ENCODE measurements at regions not wholly inside any gene's neighbourhood (a gene's known extent, or its start where the extent isn't known, plus 50 kb on each side); places are given as distances from the start of the nearest gene placed in this dataset.

- DNase-seq, result no peak
- no peaks in the 10 kb centered on the region for H3K27me3 ChIP-seq (ENCODE audit: control insufficient read depth, insufficient read depth, low read length)
Measured at GRCh38 chr2:103734911-103735310, 973.1 kb downstream of the TMEM182 start.

GRCh38 chr2:103738108-103738507 is 976.3 kb downstream of the TMEM182 start:
- no peak for DNase-seq
- Histone ChIP-seq H3K27me3 (ENCODE audit: control insufficient read depth, insufficient read depth, low read length) (no peaks in the 10 kb centered on the region), H3K4me3 (ENCODE audit: low read length) (no peak overlapping the region), H3K9me3 (ENCODE audit: control insufficient read depth, low read depth, low read length) (peaks cover 9% of the 10 kb centered on the region), H3K4me1 (ENCODE audit: control insufficient read depth, insufficient read depth, low read length) (no peaks in the 10 kb centered on the region), H3K27ac (ENCODE audit: low read length) (no peak overlapping the region), H3K36me3 (ENCODE audit: control insufficient read depth, insufficient read depth, low read length) (no peaks in the 10 kb centered on the region)
- 67% methylated on average over 1 of the region's 3 CpGs for WGBS (ENCODE audit: insufficient coverage, low lambda C conversion rate)

More at GRCh38 chr2:103734911-103735310, 973.1 kb downstream of the TMEM182 start:
- Histone ChIP-seq H3K36me3 (ENCODE audit: control insufficient read depth, insufficient read depth, low read length) (no peaks in the 10 kb centered on the region), H3K4me3 (ENCODE audit: low read length) (no peak overlapping the region), H3K4me1 (ENCODE audit: control insufficient read depth, insufficient read depth, low read length) (no peaks in the 10 kb centered on the region), H3K9me3 (ENCODE audit: control insufficient read depth, low read depth, low read length) (peaks cover 12% of the 10 kb centered on the region), H3K27ac (ENCODE audit: low read length) (no peak overlapping the region)

- H3K36me3 ChIP-seq (ENCODE audit: control insufficient read depth, insufficient read depth, low read length), result no peaks in the 10 kb centered on the region
- no peaks in the 10 kb centered on the region for H3K27me3 ChIP-seq (ENCODE audit: control insufficient read depth, insufficient read depth, low read length)
- H3K27ac ChIP-seq (ENCODE audit: low read length), result no peak overlapping the region
- H3K4me3 ChIP-seq (ENCODE audit: low read length), result no peak overlapping the region
- H3K4me1 ChIP-seq (ENCODE audit: control insufficient read depth, insufficient read depth, low read length), result no peaks in the 10 kb centered on the region
- WGBS (ENCODE audit: insufficient coverage, low lambda C conversion rate), result 100% methylated on average over 1 of the region's 1 CpG
- peaks cover 4% of the 10 kb centered on the region for H3K9me3 ChIP-seq (ENCODE audit: control insufficient read depth, low read depth, low read length)
- no peak for DNase-seq
Measured at GRCh38 chr2:103738606-103739005, 976.8 kb downstream of the TMEM182 start.

GRCh38 chr2:103739186-103739585 is 977.4 kb downstream of the TMEM182 start:
- Histone ChIP-seq H3K9me3 (ENCODE audit: control insufficient read depth, low read depth, low read length) (no peaks in the 10 kb centered on the region), H3K27ac (ENCODE audit: low read length) (no peak overlapping the region), H3K27me3 (ENCODE audit: control insufficient read depth, insufficient read depth, low read length) (no peaks in the 10 kb centered on the region), H3K36me3 (ENCODE audit: control insufficient read depth, insufficient read depth, low read length) (no peaks in the 10 kb centered on the region), H3K4me1 (ENCODE audit: control insufficient read depth, insufficient read depth, low read length) (no peaks in the 10 kb centered on the region), H3K4me3 (ENCODE audit: low read length) (no peak overlapping the region)
- 80% methylated on average over 1 of the region's 3 CpGs for WGBS (ENCODE audit: insufficient coverage, low lambda C conversion rate)
- DNase-seq, result no peak

- no peak for DNase-seq
- no peaks in the 10 kb centered on the region for H3K27me3 ChIP-seq (ENCODE audit: control insufficient read depth, insufficient read depth, low read length)
- H3K4me1 ChIP-seq (ENCODE audit: control insufficient read depth, insufficient read depth, low read length), result no peaks in the 10 kb centered on the region
- 89% methylated on average over 1 of the region's 1 CpG for WGBS (ENCODE audit: insufficient coverage, low lambda C conversion rate)
- no peak overlapping the region for H3K27ac ChIP-seq (ENCODE audit: low read length)
- H3K4me3 ChIP-seq (ENCODE audit: low read length), result no peak overlapping the region
- no peaks in the 10 kb centered on the region for H3K36me3 ChIP-seq (ENCODE audit: control insufficient read depth, insufficient read depth, low read length)
- H3K9me3 ChIP-seq (ENCODE audit: control insufficient read depth, low read depth, low read length), result no peaks in the 10 kb centered on the region
Measured at GRCh38 chr2:103739921-103740320, 978.1 kb downstream of the TMEM182 start.

- WGBS (ENCODE audit: insufficient coverage, low lambda C conversion rate), result no CpG with 5 or more reads among the region's 1 CpG
- H3K27me3 ChIP-seq (ENCODE audit: control insufficient read depth, insufficient read depth, low read length), result no peaks in the 10 kb centered on the region
Measured at GRCh38 chr2:103740631-103741030, 978.8 kb downstream of the TMEM182 start.

GRCh38 chr2:103743195-103743594 is 981.4 kb downstream of the TMEM182 start:
- no peaks in the 10 kb centered on the region for H3K4me1 ChIP-seq (ENCODE audit: control insufficient read depth, insufficient read depth, low read length)
- no peak overlapping the region for H3K27ac ChIP-seq (ENCODE audit: low read length)
- no peak for DNase-seq
- no peaks in the 10 kb centered on the region for H3K27me3 ChIP-seq (ENCODE audit: control insufficient read depth, insufficient read depth, low read length)
- H3K9me3 ChIP-seq (ENCODE audit: control insufficient read depth, low read depth, low read length), result no peaks in the 10 kb centered on the region
- H3K4me3 ChIP-seq (ENCODE audit: low read length), result no peak overlapping the region
- no peaks in the 10 kb centered on the region for H3K36me3 ChIP-seq (ENCODE audit: control insufficient read depth, insufficient read depth, low read length)

More at GRCh38 chr2:103740631-103741030, 978.8 kb downstream of the TMEM182 start:
- no peaks in the 10 kb centered on the region for H3K36me3 ChIP-seq (ENCODE audit: control insufficient read depth, insufficient read depth, low read length)
- H3K27ac ChIP-seq (ENCODE audit: low read length), result no peak overlapping the region
- no peaks in the 10 kb centered on the region for H3K4me1 ChIP-seq (ENCODE audit: control insufficient read depth, insufficient read depth, low read length)
- no peak for DNase-seq
- no peak overlapping the region for H3K4me3 ChIP-seq (ENCODE audit: low read length)
- H3K9me3 ChIP-seq (ENCODE audit: control insufficient read depth, low read depth, low read length), result no peaks in the 10 kb centered on the region

- Histone ChIP-seq H3K9me3 (ENCODE audit: control insufficient read depth, low read depth, low read length) (no peaks in the 10 kb centered on the region), H3K27ac (ENCODE audit: low read length) (no peak overlapping the region), H3K4me1 (ENCODE audit: control insufficient read depth, insufficient read depth, low read length) (no peaks in the 10 kb centered on the region), H3K4me3 (ENCODE audit: low read length) (no peak overlapping the region), H3K36me3 (ENCODE audit: control insufficient read depth, insufficient read depth, low read length) (no peaks in the 10 kb centered on the region), H3K27me3 (ENCODE audit: control insufficient read depth, insufficient read depth, low read length) (no peaks in the 10 kb centered on the region)
- no peak for DNase-seq
- WGBS (ENCODE audit: insufficient coverage, low lambda C conversion rate), result no CpG with 5 or more reads among the region's 2 CpGs
Measured at GRCh38 chr2:103754530-103754929, 992.7 kb downstream of the TMEM182 start.

GRCh38 chr2:103773884-103774283 is 1012.1 kb downstream of the TMEM182 start:
- Histone ChIP-seq H3K4me1 (ENCODE audit: control insufficient read depth, insufficient read depth, low read length) (no peaks in the 10 kb centered on the region), H3K27me3 (ENCODE audit: control insufficient read depth, insufficient read depth, low read length) (no peaks in the 10 kb centered on the region), H3K36me3 (ENCODE audit: control insufficient read depth, insufficient read depth, low read length) (no peaks in the 10 kb centered on the region), H3K9me3 (ENCODE audit: control insufficient read depth, low read depth, low read length) (no peaks in the 10 kb centered on the region), H3K4me3 (ENCODE audit: low read length) (no peak overlapping the region), H3K27ac (ENCODE audit: low read length) (no peak overlapping the region)
- WGBS (ENCODE audit: insufficient coverage, low lambda C conversion rate), result 41% methylated on average over 4 of the region's 4 CpGs
- no peak for DNase-seq

GRCh38 chr2:103780088-103780702 is 1018.4 kb downstream of the TMEM182 start:
- no peak overlapping the region for H3K4me3 ChIP-seq (ENCODE audit: low read length)
- H3K27me3 ChIP-seq (ENCODE audit: control insufficient read depth, insufficient read depth, low read length), result no peaks in the 10 kb centered on the region
- no peaks in the 10 kb centered on the region for H3K36me3 ChIP-seq (ENCODE audit: control insufficient read depth, insufficient read depth, low read length)
- WGBS (ENCODE audit: insufficient coverage, low lambda C conversion rate), result 80% methylated on average over 1 of the region's 4 CpGs
- H3K9me3 ChIP-seq (ENCODE audit: control insufficient read depth, low read depth, low read length), result no peaks in the 10 kb centered on the region
- H3K27ac ChIP-seq (ENCODE audit: low read length), result no peak overlapping the region
- no peaks in the 10 kb centered on the region for H3K4me1 ChIP-seq (ENCODE audit: control insufficient read depth, insufficient read depth, low read length)
- DNase-seq, result no peak

GRCh38 chr2:103781313-103781712 is 1019.5 kb downstream of the TMEM182 start:
- H3K27me3 ChIP-seq (ENCODE audit: control insufficient read depth, insufficient read depth, low read length), result no peaks in the 10 kb centered on the region
- H3K36me3 ChIP-seq (ENCODE audit: control insufficient read depth, insufficient read depth, low read length), result no peaks in the 10 kb centered on the region
- no CpG with 5 or more reads among the region's 2 CpGs for WGBS (ENCODE audit: insufficient coverage, low lambda C conversion rate)
- no peak for DNase-seq
- no peak overlapping the region for H3K27ac ChIP-seq (ENCODE audit: low read length)
- H3K9me3 ChIP-seq (ENCODE audit: control insufficient read depth, low read depth, low read length), result no peaks in the 10 kb centered on the region
- H3K4me3 ChIP-seq (ENCODE audit: low read length), result no peak overlapping the region
- H3K4me1 ChIP-seq (ENCODE audit: control insufficient read depth, insufficient read depth, low read length), result no peaks in the 10 kb centered on the region
